Stimulated activated CD8-positive, alpha-beta memory T cell treated with anti-CD3 and anti-CD28 coated beads, Interleukin-15, amount 100 ng/mL, for 4 hours (primary cell): ENCODE measurements at regions not wholly inside any gene's neighbourhood (a gene's known extent, or its start where the extent isn't known, plus 50 kb on each side); places are given as distances from the start of the nearest gene placed in this dataset.
"Not testable (repeated sequence)": the region's sequence is repeated elsewhere in the genome, so short reads cannot be mapped to it uniquely, and the experiment has no call there.

Experiments used
- DNase-seq, 2 donors: peaks; one replicate each; pipeline ENCODE4 v3.0.0-alpha.2; 2020; ENCODE audit warnings: low read depth in 2 of 2

GRCh38 chr5:138647794-138648410, 72.7 kb upstream of the HSPA9 start:
- DNase-seq = no peak

DNA sequence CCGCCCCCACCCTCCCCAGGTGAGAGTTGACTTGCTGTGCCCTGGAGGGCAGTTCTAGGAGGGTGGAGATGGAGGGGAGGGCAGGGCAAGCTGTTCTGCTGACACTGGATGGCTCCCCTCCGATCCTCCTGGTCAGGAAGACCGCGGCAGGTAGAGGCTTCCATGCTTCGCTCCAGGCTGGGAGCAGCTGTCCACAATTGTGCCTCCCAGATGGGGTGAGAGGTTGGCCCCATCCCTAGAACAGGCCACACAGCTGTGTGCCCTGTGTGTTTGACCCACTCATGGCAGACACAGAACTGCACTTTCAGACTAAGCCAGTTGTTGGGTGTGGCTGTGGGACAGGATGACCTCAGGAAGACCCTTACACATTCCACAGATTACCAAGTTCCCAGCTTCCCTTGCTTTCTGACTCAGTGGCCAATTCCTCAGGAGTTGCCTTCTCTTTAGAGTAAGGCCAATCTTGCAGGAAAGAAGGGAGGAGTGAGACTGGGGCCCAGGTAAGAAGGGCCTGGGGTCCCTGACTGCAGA, 72.1 kb upstream of the HSPA9 start:
- no peak for DNase-seq

GRCh38 chr5:138646671-138647070, 71.5 kb upstream of the HSPA9 start:
- DNase-seq = no peak

DNA sequence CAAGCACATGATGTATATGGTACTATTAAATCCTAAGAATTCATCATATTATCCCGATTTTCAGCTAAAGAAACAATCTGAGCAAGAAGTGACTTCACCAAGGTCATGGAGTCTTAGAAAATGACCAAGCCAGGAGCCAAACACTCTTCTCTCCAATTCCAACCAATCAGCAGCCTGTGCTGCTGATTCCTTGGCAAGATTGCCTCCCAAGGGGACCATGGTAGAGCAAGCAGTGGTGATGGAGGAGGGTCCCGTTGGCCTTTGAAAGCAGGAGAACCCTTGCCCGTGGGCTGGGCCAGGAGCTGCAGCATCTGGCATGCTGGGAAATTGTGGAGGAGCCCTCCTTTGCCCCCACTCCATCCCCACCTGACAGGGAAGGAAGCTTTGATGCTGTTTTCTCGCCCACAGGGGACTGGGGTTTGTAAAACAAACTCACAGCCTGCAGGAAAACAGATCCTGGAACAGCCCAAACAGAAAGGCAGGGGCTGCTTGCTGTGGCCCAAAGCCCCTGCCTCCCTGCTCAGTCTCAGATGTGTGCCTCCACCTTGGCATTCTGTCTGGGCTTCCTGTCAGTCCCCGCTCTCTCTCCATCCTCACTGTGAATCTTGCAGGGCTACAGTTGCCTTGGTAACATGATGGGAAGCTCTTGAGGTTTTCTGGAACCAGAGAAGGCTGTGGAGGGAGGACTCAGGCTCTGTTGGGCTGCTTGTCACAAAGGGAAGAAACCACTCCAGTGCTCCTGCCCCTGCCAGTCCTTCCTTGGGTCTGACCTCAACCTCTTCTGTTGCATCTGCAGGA, 70.8 kb upstream of the HSPA9 start:
- no peak for DNase-seq

GRCh38 chr5:138643040-138643791, 68.0 kb upstream of the HSPA9 start:
- DNase-seq = no peak

DNA sequence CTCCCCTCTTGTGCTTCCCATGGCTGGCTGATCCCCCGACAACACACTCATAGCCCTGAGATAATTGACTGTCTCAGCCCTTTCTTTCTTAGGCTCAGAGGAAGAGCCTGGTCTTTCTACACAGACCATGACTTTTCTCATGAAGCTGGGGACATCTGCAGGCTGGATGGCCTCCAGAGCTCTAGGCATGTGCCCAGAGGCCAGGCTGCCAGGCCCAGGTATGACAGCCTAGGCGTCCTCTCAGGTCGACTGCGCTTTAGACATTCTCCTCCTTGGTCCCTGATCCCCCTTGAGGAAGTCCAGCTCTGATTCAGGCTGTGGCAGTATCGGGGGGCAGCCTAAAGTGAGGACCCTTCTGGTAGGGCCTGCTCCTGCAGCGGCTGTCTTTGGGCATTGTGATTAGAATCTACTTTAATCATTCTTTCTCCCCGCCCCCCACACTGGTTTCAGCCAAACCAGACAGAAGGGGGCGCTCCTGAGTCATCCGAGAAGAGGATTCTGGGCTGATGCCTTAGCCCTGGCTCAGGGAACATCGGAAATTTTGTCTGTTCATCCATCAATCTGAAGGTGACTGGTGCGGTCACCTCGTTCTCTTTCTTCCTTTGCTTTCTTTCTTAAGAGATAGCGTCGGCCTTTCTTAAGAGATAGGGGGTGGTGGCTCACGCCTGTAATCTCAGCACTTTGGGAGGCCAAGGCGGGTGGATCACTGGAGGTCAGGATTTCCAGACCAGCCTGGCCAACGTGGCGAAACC, 66.5 kb upstream of the HSPA9 start:
- DNase-seq = peak in 1 of 2 donors; percentile 54

DNA sequence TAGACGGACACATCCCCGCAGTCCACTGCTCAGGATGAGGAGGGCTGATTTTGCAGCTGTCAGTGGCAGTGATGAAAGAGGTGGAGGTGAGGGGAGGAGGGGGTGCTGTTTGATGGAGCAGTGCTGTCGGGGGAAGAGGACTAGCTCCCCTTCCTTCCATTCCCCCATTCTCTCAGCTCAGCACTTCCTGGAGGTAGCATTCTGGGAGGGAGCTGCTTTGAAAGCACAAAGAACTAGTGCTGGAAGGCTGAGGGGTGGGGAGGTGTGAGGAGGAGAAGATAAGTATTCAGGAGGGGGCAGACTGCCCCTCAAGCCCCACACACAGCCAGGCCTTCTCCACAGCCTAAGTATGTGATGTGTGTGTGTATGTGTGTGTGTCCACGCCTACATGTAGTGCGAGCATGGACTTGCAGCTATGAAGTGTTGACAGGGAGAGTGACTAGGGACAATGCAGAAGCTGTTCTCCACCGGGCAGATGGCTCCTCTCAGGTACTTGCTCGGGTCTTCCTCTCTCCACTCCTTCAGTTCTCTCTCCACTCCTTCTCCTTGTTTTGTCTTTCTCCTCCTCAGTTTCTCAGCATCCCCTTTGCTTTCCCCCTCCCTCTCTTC, 65.5 kb upstream of the HSPA9 start:
- DNase-seq = no peak

GRCh38 chr5:138640138-138640537, 64.9 kb upstream of the HSPA9 start:
- no peak for DNase-seq

DNA sequence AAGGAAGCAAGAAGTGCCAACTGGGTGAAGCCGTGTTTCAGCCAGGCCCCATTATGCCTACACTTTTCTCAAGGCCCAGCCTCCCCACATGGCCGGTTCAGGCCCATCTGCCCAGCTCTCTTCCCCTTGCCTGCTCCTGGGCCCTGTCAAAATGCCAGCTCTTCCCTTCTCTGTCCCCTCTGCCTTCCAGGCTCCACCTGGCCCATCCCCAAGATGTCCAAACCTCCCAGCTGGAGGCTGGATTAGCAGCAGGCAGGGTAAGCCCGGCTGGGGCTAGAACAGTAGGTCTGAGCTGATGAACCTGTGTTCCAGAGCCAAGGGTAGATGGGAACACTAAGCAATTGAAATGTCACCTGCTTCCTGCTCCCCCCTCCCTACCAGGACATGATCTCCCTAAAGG, 64.1 kb upstream of the HSPA9 start:
- DNase-seq = no peak

DNA sequence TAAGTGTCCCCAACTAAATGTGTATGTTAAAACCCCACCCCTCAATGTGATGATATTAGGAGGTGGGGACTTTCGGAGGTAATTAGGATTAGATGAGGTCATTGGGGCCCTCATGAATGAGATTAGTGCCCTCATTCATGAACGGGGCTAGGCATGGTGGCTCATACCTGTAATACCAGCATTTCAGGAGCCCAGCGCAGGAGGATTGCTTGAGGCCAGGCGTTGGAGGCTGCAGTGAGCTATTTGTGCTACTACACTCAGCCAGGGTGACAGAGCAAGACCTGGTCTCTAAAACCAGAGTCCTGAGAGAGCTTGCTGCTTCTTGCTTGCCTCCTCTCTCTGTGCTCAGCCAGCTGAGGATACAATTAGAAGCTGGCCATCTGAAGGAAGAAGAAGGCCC, 62.1 kb upstream of the HSPA9 start:
- DNase-seq = no peak

- DNase-seq = no peak
Measured at GRCh38 chr5:138636398-138636944, 61.3 kb upstream of the HSPA9 start.

- no peak for DNase-seq
Measured at GRCh38 chr5:138635708-138636107, 60.5 kb upstream of the HSPA9 start.

DNA sequence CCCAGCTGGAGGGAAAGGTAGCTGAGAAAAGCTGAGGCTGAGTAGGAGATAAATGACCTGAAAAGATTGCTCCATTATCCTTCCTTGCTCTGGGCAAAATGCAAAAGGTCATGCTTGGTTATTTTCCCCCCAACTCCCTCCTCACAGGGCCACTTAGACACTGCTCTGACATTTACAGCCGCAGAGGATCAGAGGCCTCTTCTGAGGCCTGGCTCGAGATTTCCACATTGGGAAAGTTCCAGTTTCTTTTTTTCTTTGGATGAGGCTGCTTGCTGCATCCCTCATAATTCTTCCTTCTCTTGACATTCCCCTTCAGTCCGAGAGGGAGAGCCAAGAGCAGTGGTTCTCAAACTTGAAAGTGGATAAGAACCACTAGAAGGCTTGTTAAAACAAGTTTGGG, 60.1 kb upstream of the HSPA9 start:
- no peak for DNase-seq

DNA sequence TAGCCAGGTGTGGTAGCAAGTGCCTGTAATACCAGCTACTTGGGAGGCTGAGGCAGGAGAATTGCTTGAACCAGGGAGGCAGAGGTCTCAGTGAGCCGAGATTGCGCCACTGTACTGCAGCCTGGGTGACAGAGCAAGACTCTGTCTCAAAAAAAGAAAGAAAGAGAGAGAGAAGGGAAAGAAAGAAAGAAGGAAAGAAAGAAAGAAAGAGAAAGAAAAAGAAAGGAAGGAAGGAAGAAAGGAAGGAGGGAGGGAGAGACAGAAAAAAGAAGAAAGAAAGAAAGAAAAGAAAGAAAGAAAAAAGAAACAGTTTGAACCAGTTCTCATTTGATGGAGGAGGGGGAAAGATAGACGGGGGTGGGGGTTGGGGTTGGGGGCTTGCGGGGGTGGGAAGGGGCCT, 59.6 kb upstream of the HSPA9 start:
- not testable (repeated sequence) for DNase-seq

DNA sequence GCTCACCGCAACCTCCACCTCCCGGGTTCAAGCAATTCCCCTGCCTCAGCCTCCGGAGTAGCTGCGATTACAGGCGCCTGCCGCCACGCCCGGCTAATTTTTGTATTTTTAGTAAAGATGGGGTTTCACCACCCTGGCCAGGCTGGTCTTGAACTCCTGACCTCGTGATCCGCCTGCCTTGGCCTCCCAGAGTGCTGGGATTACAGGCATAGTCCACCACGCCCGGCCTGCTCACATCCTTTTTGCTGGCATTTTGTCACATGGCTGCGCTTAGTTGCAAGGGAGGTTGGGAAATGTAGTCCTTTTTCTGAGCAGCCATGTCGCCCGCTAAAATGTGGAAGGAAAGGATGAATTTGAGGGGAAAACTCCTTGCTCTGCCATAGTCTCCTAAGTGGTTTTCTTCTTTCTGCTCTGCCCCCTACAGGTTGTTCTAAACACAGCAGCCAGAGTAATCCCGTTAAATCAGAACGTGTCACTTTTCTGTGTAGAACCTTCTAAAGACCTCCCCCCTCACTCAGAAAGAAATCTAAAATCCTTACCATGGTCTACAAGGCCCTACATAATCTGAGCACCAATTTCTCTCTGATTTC, 57.8 kb upstream of the HSPA9 start:
- DNase-seq = no peak

GRCh38 chr5:138631096-138631928, 56.1 kb upstream of the HSPA9 start:
- DNase-seq = no peak

- no peak for DNase-seq
Measured at GRCh38 chr5:138629392-138629791, 54.2 kb upstream of the HSPA9 start.

GRCh38 chr5:138626333-138626944, 51.2 kb upstream of the HSPA9 start:
- no peak for DNase-seq

GRCh38 chr5:138625134-138625533, 49.9 kb upstream of the HSPA9 start:
- DNase-seq = no peak
